CD4-positive, alpha-beta T cell treated with Interleukin-12 subunit alpha and Interleukin-12 subunit beta, for 1 hour (primary cell): ENCODE measurements at regions not wholly inside any gene's neighbourhood (a gene's known extent, or its start where the extent isn't known, plus 50 kb on each side); places are given as distances from the start of the nearest gene placed in this dataset.
"Not testable (repeated sequence)": the region's sequence is repeated elsewhere in the genome, so short reads cannot be mapped to it uniquely, and the experiment has no call there.

ENCODE experiments used
- DNase-seq: peaks from one replicate; pipeline ENCODE4 v3.0.0-alpha.2; 2020

DNA sequence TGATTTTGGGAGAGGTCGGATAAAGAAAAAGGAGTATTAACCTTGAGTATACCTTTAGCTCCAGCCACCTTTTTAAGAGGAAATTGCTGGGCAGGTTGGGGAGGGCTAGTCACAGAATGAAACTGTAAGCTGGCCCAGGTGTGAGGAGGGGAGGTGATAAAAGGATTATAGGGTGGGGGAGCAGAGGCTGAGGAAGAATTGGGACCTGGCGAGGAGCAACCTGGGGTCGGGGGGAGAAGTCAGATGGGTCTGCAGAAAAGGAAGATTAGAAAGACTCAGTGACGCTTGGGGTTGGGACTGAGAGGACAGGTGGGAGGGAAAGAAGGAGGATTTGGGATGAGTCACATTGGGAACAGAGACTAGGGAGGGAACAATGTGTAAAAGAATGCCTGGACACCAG lies 1548.5 kb upstream of the WWC1 start:
- not testable (repeated sequence) for DNase-seq

DNA sequence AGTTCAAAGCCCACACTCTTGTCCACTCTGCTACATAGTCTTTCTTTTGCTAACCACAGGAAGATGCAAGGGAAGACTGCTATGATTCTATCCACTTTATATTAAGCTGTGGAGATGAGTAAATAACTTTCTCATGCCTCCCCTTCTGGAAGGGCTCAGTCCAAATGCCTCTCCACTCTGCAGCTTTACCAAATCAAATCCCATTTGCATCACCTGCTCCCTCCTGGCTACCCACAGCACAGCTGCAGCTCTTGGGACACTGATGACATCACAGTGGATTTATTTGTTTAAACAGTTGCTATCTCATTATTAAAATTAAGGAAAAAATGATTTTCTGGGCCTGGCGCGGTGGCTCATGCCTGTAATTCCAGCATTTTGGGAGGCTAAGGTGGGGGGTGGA lies 1544.9 kb upstream of the WWC1 start:
- no peak for DNase-seq

DNA sequence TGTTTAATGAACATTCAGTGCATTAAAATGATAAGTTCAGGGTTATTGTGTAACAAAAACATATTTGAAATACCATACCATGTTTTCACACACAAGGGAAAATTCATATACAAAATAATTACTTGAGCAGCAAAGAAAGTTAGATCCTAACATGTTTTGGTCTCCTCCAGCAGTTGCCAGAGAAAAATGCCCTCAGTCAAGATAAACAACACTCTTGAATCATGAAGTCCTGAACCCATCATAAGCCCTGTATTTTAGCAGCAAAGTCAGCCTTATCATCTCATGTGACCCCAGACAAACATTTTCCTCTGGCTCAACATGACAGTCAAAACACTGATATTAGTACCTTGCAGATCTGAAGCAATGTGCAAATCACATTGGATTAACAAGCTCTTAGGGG lies 1541.1 kb upstream of the WWC1 start:
- no peak for DNase-seq

DNA sequence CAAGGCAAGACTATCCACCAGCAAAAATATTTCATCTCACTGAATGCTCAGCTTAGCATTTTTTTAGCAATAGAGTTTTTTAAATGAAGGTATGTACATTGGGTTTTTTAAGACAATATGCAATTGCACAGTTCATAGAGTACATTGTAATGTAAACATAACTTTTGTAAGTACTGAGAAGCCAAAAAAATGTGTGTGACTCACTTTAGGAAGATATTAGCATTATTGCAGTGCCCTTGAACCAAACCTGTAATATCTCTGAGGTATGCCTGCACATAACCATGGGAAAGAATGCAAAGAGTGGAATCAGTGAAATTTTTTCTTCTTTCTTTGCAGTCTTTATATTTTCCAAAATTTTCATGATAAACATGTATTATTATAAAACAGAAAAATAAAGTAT lies 1533.3 kb upstream of the WWC1 start:
- no peak for DNase-seq

DNA sequence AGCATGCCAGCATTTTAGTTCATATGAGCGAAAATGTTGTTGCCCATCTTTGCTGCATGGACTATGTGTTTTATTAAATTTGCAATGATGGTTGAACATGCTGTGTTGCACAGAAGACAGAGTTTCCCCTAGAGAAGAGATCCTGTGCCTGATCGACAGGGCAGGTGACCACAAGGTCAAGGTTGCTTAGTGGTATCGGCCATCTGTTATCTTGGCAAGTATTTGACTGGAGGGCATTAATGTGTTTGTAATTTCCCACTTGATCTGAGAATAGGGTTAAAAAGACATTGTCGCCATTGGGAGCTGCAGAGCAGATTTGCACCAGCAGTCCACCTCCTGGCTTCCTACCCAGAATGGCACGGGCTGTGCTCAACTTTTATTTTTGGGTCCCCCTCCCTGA lies 1523.6 kb upstream of the WWC1 start:
- DNase-seq, result no peak

DNA sequence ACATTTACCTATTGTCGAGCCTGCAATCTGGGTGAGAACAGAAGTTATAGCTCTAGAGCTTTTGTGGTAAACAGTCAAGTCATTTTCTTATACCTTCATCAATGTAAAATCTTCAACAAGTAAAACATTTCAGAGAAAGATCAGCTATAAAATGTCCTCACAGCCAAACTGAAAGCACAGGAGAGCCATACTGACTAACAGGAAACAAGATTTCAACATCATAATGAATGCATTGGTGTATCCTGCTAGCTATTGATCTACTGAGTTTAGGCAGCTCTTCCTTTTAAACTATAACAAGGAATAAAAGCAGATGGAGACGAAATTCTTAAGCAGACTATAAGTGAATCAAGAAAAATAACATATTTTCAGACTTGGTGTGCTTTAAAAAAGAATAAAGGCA lies 1522.9 kb upstream of the WWC1 start:
- DNase-seq, result no peak

DNA sequence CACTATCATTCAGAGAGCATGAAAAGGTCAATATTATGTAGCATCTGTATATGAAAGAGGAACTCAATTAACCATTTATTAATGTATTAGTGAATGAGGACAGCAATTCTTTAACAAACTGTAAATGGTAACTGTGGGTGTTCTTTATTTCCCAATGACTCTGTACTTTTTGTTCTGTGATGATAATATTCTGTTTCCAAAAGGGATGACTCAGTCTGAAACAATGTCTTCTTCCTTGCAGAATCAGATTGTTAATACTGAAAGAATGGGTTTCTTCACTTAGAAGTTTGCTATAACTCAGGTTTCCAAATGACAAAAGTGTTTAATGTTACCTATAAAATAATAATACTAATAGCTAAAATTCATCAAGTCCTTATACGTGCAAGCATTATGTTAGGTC lies 1518.7 kb upstream of the WWC1 start:
- no peak for DNase-seq

DNA sequence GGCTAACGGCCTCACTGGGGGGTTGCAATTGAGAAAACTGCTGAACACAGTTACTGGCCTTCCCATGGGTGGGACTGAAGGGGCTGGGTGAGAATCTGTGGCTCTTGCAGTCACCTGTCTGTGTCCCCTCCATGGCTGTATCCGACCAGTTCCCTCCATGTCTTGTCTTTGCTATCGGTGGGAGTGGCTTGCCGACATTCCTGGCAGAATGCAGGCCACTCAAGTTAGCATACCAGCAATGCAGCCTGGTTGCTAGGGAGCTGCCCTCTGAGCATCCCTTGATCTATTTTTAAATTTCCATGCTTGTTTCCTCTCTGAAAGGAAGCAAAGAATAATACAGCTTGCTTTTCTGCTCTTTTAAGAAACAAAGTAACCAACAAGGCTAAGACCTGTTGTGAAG lies 1509.7 kb upstream of the WWC1 start:
- DNase-seq, result no peak

DNA sequence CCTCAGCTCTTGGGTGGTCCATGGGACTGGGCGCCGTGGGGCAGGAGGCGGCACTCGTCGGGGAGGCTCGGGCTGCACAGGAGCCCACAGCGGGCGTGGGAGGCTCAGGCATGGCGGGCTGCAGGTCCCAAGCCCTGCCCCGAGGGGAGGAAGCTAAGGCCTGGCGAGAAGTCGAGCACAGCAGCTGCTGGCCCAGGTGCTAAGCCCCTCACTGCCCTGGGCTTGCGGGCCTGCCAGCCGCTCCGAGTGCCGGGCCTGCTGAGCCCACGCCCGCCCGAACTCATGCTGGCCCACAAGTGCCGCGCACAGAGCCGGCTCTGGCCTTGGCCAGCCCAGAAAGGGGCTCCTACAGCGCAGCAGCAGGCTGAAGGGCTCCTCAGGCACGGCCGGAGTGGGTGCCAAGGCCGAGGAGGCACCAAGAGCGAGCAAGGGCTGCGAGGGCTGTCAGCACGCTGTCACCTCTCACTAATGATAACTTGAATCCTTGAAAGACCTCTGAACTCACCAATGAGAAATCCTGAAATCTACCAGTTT lies 1506.8 kb upstream of the WWC1 start:
- DNase-seq, result no peak

DNA sequence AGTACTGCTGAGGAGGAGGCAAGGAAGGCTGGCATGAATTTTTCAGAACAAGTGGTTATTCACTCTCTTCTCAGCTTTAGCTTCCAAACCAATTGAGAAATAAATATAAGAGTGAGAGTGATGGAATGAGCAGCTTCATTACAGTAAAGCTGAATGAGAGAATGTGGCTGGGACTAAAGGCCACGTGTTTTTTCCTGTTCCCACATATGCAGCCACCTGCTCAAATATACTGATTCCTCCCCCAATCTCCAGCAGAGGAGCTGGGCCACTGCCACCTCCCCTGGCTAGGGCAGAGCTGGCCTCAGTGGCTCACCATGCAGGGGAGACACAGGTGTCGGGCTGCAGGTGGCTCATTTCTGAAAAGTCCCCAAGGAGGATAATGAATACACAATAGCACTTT lies 1505.3 kb upstream of the WWC1 start:
- DNase-seq, result no peak

DNA sequence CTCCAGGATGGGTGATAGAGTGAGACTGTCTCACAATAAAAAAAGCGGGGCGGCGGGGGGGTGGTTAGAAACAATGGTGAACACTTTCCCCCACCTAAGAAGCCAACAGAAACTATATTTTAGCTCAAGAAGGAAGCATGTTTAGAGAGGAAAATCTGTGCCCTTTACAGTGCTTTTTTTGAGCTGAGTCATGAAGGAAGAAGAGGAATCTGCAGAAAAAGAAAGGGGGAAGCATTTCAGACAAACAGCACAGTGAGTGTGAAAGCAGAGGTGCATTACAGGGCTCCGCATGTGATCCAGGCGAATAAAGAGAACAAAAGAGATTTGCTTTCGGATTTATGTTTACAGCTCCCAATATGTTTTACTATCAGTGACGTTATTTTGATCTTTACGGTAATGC lies 1504.6 kb upstream of the WWC1 start:
- no peak for DNase-seq

DNA sequence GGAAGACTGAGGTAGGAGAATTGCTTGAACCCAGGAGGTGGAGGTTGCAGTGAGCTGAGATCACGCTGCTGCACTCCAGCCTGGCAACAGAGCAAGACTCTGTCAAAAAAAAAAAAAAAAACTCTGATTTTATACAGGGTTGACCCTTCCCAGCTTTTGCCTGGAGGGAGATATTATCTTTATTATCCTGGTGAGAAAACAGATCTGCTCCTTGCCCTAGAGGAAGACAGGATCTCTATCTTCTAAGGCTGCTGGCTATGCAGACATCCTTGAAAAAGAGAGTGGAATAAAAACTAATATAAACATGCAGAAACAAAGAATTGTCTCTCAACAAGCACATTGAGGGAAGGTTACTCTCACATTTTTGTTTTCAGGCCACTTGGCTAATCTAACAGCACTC lies 1503.4 kb upstream of the WWC1 start:
- DNase-seq, result no peak

DNA sequence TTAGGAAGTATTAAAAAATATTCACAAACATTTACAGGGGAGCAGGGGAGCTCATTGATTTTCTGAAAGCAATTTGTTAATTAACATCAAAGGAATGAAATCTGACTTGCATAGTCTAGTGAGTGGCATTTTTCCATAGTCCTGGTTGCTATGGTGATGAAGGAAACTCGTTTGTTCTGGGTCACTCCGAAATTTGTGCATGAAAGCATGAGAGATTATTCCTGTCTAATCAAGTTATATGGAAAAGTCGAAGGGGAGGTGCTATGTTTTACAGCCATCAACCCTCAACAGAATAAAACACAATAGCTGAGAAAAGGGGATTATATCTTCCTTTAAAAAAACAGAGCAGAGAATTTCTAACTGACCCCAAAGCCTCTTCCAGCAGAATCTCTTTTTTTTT lies 1495.7 kb upstream of the WWC1 start:
- DNase-seq, result no peak

DNA sequence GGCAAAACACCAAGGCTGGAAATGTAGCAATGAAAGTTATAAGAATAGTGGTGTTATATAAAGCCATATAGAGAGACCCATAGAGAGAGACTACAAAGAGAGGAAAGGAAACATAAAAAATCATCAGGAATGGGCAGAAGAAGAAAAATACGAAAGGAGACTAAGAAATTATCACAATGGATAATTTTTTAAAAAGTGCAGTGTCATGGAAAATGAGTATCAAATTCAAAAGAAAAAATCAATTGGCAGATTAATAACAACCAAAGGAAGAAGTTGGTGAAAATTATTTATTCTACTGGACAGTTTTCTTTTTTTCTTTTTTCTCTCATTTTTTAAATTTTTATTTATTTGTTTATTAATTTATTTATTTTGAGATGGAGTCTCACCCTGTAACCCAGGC lies 1488.4 kb upstream of the WWC1 start:
- DNase-seq, result no peak

DNA sequence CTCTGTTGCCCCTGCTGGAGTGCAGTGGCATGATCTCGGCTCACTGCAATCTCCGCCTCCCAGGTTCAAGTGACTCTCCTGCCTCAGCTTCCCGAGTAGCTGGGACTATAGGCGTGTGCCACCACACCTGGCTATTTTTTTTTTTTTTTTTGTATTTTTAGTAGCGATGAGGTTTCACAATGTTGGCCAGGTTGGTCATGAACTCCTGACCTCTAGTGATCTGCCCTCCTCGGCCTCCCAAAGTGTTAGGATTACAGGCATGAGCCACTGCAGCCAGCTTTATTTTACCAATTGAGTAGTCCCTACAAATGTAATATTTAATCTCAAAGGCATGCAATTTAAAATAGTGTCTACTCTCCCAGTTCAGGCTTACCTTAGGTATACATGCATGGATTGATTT lies 1487.2 kb upstream of the WWC1 start:
- DNase-seq, result not testable (repeated sequence)

DNA sequence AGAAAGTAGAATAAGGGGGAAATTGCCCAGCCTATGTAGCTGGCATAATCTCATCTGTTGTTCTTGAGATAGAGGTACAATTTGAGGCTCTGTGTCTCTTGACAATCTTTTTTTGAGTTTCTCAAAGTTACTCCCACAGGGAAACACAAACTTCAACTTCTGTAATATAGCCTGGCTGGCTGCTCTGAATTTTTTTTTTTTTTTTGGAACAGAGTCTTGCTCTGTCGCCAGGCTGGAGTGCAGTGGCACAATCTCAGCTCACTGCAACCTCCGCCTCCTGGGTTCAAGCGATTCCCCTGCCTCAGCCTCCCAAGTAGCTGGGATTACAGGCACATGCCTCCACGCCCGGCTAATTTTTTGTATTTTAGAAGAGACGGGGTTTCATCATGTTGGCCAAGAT lies 1486.8 kb upstream of the WWC1 start:
- DNase-seq, result not testable (repeated sequence)

DNA sequence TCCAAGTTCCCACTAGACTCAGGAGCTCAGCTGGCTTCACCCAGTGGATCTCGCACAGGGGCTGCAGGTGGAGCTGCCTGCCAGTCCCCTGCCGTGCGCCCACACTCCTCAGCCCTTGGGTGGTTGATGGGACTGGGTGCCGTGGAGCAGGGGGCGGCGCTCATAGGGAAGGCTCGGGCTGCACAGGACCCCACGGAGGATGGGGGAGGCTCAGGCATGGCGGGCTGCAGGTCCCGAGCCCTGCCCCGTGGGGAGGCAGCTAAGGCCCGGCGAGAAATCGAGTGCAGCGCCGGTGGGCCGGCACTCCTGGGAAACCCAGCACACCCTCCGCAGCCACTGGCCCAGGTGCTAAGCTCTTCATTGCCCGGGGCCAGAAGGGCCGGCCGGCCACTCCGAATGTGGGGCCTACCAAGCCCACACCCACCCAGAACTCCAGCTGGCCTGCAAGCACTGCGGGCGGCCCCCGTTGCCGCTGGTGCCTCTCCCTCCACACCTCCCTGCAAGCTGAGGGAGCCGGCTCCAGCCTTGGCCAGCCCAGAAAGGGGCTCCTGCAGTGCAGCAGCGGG lies 1481.3 kb upstream of the WWC1 start:
- DNase-seq, result not testable (repeated sequence)

DNA sequence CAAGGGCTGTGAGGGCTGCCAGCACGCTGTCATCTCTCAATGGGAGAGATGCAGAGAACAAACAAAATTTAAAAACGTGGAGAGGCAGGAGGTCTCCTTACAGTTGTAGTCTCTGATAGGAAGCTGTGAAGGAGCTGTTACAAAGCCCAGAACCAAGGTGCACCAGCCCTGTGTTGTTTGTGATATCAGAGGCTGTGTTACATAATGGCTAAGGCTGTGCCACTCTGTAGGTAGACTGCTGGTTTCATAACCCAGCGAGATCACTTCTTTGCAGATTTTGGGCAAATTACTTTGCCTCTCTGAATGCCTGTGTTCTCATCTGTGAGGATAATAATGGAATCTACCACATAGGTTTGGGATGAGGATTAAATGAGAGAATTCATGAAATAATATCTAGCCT lies 1480.7 kb upstream of the WWC1 start:
- DNase-seq, result no peak

DNA sequence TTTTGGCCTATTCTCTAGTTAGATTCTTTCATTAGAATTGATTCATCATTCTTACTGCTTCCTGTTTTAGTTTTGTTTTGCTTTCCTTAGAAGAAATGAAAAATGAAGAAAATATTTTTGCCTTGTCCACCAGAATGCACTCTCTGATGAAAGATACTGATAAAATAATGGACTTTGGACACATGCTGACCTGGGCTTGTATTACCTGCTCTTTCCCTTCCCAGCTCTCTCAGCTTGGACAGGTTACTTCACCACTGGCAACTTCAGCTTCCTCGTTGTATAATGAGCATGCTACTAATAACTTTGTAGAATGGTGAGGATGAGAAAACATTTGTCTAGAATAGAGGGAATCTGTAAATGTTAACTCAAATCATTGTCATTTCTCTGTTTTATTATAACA lies 1468.1 kb upstream of the WWC1 start:
- no peak for DNase-seq

DNA sequence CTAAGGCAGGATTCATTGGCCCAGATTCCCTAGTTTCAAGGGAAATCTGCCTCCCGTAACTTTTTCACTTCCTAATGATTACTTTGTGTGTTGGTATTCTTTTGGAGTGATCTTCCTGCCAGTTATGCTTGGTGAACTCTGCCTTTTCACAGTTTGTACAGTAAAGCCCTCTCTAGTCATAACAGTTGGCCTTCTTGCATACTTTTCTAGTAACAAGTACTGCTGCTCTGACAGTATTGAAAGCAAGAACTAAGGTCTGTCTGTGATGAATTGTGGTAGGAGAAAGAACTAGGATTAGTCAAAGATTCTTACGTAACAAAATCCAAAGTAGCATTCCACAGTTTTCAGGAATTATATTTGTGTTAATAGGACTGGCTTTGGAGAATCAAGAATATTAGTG lies 1457.2 kb upstream of the WWC1 start:
- no peak for DNase-seq

DNA sequence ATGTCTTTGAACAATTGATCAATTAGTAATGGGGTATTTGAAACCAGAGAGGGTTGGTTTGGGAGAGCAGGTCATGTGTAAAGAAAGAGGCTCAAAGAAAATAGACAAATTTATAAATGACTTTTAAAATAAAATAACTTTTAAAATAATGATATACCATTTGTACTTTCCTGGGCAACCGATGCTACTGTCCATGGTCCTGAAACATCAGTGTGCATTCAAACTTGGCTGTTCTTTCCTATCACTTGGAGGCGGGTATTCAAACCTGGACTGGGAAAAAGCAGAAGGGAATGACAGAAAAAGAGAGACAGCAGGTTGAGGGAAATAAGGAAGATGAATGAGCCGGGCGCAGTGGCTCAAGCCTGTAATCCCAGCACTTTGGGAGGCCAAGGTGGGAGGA lies 1446.4 kb upstream of the WWC1 start:
- DNase-seq, result no peak

DNA sequence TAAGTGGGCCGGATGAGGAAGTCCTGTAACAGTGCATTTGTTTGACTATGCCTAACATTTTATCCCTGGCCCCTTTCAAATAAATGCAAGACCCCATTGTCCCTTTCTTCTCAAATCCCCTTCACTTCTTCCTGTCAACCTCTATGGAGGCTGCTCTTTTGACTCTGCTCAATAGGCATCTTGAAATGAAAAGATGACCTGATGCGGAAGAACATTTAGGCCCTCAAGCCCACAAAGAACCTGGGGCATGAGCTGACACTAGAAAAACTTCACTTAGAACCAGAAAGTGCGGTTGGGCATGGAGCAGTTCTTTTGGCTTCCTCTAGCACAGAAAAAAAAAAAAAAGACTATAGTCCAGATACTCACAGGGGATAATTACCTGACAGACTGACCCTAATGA lies 1434.7 kb upstream of the WWC1 start:
- DNase-seq, result no peak

DNA sequence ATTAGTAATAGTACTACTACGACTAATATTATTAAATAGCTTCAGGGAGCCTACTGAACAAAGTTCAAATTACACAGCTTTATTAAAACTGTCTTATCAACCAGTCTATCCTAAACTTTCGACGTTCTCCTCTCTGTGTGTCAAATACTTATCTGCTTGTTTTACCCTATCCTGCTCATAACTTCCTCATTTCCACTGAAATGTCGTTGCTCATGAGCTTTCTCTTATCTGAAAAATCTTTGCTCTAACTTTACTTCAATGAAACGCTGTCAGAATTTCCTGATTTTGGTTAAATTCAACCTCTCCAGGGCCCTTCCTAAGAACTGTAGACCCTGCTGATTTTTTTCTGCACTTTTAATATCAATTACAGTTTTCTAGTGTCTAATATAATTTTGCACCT lies 1431.0 kb upstream of the WWC1 start:
- no peak for DNase-seq

DNA sequence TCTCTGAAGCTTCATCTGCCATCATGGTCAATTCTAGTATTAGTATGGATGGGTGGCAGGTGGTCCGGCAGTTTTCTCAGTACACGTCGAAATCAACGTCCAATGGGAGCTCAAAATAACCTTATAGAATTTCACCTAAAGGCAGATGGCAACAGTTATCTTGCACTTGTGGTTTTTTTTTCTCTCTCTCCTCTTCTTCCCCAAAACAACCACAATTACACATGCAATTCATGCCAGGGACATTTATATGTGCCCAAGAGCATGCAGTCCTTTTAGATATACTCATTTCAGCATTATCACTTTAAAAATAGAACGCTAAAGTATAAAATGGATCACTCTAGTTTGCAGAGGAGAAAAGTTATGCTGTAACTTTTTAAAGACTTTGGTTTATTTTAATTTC lies 1428.9 kb upstream of the WWC1 start:
- no peak for DNase-seq

DNA sequence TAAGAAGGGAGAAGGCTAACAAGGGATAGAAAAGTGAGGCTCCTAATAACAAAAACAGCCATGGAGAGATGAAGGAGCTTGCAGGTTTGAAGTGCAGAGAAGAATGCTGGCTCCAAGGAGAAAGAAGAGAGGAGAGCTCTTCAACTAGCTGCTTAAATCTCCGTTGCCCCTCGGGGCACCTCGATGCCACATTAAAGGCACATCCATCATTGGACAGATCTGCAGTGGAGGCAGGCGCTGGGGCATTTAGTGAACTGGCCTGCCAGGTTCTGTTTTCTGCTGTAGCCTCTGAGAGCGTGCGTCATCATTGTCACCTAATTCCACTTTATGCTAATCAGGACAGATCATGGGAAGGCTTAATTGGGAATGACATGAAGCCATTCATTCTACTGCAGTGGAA lies 1426.2 kb upstream of the WWC1 start:
- DNase-seq, result no peak

DNA sequence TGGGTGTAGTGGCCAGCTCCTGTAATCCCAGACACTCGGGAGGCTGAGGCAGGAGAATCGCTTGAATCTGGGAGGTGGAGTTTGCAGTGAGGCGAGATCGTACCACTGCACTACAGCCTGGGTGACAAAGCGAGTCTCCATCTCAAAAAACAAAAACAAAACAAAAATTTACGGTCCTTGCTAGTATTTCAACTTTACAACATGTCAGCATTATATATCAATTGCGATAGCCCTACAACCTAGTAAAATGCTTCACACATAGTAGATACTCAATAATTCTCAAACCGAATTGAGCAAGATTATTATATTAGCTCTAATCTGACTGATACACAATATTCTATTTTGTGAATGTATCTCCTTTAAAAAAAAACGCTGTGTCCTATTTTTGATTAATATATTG lies 1411.0 kb upstream of the WWC1 start:
- DNase-seq, result no peak
